ENCODE measurements at regions not wholly inside any gene's neighbourhood (a gene's known extent, or its start where the extent isn't known, plus 50 kb on each side); places are given as distances from the start of the nearest gene placed in this dataset.

DNA sequence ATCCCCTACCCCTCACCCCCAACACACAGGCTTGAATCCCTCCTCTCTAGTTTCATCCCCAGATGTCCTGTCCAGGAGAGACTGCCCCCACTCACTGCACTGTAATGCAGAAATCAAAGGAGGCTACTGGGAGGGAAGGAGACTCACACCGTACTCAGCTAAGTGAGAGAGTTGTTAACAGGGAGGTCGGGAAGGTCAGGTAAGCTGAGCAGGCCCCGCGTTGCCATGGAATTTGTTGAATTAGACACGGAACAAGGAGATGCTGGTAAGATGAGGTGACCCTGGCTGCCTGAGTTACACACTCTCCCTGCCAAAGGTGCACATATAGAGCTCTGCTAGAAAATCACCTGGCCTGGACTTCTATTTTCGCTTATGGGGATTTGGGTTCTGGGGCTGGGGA, 197.9 kb downstream of the NXPE2 start:
- DNase-seq (ENCODE audit: low spot score) = no peak

DNA sequence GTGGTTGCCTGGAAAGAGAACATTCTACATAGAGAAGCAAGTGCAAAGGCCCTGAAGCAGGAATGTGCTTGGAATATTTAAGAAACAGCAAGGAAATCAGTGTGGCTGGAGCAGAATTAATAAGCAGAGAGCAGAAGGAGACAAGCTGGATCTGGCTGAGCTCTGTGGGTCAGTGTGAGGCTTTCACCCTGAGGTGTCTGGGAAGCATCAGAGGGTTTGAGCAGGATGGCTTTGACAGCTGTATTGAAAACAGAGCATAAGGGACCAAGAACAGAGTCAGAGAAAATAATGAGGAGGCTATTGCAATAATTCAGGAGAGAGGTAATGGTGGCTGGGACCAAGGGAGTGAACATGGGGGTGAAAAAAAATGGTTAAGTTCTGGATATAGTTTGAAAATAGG, 199.6 kb downstream of the NXPE2 start:
- DNase-seq (ENCODE audit: low spot score) = no peak

DNA sequence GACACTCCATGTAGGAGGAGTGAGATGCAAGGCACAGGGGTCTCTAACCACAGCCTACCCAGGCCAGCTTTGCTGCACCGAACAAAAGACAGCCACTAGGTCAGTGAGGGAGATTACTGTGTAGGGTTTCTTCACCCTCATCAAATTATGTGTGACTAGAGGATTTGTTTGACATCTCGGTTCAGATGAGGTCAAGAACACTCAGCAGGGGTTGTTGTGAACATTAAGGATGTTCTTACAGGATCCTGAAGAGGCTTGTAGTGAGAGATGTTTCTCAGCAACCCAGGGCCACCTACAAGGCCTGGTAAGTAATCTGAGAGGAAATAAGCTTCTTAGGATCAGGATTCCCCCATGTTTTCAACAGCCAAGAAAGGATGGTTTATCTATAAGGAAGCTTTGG, 202.1 kb downstream of the NXPE2 start:
- no peak for DNase-seq (ENCODE audit: low spot score)

DNA sequence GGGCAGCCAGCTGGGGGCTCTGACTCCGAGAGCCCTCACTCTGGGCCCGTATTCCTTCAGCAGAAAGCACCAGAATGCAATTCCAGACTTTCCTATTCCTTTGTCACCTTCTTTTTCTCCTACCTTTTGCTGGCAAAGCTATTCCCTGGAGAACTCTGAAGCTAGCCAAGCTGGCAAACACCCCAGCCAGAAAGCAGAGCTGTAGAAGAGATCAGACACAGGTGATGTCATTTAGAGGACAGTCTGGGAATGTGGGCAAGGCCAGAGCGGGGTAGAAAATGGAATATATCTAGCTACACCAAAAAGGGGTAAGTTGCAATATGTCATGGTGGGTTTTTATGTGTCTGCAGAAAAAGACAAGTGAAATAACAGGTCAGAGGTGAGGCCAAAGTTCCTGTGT, 205.1 kb downstream of the NXPE2 start:
- DNase-seq (ENCODE audit: low spot score) = no peak

DNA sequence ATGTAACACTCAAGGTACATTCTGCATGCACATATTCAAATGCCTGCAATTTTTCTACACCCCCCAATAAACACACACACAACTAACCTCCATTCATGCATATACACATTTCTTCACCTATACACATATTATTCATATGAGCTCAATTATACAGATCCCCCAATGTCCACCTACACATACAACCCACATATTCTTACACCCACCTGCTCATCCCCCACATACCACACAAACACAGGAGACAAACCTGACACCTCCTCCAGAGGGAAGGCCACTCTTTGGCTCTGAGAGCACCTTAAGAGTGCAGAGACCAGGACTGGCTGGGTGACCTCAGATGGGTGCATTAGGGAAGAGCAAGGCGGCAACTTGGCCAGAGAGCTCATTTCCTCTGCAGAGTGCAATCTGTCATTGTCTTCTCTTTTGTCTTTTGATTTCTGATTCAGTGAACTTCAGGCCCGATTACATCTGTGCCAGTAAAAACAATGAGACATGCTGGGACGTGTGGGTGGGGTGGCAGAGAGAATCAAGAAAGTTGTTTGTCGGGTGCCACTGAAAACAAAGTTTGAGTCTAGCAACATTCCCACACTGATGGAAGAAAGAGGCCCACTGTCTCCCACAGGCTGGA, 208.4 kb downstream of the NXPE2 start:
- no peak for DNase-seq (ENCODE audit: low spot score)

DNA sequence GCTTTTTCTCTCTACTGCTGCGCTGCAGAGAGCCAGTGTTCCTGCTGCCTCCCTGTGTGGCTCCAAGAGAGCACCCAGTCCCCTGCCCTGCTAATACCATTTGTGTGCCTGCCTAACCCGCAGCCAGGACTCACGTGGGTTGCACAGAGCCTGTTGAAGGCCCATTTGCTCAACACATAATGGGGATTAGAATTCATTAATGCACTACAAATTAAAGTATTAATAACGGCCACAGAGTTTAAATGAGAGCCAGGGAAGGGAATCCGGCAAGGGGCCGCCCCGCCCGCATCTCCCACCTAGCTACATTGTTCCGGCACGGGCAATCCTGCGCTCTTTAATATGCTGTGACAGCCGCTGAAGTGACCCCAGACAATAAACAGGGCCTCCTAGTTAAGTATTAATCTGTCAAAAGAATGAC, 211.3 kb downstream of the NXPE2 start:
- DNase-seq (ENCODE audit: low spot score) = no peak

DNA sequence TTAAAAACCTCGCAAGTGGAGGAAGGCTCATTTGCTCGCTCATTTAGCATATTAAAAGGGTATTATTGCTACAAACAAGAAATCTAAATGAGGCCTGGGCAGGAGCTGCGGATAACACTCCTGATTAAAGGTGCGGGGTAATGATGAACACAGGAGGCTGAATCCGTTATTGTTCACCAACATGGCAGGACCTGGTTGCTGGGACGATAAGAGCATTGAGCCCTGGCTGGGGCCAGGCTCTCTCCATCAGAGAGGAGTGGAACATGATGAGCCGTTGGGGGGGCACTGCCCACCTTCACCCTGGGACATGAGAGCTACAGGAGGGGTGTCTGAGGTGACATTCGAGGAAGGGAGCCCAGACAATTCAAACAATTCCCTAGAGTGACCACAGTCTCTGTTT, 211.7 kb downstream of the NXPE2 start:
- DNase-seq (ENCODE audit: low spot score) = no peak

DNA sequence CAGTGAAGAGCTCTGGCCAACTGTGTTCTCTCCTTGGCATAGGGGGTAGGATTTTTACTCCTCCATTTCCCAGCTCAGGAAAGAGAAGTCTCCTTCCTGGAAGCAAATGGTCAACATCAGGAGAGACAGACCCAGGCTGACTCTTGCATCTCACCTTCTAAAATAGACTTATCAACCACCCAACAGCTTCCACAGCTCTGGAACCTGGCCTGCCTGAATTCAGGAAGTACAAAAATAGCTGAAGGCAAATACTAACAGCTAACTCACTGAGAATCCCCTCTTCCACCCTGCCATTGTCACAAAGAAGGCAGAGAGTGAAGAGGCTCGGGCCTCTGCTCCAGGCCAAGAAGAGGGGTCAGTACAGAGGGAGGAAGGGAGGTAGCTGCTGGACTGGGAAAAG, 213.6 kb downstream of the NXPE2 start:
- DNase-seq (ENCODE audit: low spot score) = no peak

DNA sequence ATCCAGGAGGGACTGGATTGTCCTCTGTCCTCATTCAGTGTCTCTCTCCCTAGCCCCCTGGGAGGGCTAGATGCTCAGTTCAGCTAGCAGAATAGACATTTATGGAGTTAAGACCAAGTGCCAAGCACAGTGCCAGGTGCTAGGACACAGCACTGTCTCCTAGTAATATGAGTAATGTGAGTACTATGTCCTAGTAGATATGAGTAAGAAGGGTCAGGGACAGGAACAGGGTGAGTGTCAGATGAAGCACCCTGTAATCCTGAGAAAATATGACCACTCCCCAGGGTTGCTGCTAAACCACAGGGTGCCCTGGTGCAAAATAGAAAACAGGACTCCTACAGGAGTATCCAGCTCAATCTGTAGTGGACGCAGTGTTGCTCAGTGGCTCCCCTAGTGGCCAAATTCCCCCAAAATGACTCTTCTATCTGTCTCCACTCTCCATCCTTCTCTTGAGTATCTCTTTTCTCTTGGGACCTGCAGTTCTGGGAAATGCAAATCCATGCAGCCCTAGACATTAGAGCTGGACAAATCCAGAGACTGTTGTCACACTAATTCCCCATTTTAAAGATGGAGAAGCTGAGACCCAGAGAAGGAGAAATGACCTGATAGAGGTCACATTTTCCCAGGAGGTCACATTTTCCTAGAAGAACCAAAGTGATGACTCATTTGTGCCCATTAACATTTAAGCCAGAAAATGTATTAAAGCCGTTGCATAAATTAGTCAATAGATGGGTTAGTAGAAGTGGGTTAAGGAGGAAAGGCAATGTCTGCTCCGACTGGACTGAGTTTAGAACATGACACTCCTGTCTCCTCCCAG, 214.3 kb downstream of the NXPE2 start:
- peak; percentile 67 for DNase-seq (ENCODE audit: low spot score)

DNA sequence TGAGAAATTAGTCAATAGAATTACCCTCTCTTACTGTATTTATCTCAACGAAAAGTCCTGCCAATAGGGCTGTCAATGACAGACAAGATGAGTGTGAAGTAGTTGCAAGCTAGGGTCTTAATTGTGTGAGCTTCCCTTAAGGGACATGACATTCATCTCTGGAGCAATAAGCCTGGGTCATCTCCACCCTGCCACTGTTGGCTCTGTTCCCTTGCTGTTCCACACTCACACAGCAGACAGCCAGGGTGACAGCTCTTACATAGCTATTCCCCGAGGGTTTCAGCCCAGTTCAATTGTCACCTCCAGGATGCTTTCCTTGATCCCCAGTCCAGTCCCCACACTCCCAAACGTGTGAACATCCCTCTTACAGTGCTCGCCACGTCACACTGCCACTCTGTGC, 215.0 kb downstream of the NXPE2 start:
- DNase-seq (ENCODE audit: low spot score) = no peak

DNA sequence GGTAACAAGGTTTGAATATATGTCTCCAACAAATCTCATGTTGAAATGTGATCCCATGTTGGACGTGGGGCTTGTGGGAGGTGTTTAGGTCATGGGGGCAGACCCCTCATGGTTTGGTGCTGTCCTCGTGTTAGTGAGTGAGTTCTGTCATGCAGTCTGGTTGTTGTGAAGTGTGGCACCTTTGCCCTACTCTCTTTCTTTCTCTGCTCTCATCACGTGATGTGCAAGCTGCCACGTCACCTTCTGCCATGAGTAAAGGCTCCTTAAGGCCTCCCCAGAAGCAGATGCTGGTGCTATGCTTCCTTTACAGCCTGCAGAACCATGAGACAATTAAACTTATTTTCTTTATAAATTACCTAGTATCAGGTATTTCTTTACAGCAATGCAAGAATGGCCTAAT, 218.3 kb downstream of the NXPE2 start:
- DNase-seq (ENCODE audit: low spot score) = no peak

DNA sequence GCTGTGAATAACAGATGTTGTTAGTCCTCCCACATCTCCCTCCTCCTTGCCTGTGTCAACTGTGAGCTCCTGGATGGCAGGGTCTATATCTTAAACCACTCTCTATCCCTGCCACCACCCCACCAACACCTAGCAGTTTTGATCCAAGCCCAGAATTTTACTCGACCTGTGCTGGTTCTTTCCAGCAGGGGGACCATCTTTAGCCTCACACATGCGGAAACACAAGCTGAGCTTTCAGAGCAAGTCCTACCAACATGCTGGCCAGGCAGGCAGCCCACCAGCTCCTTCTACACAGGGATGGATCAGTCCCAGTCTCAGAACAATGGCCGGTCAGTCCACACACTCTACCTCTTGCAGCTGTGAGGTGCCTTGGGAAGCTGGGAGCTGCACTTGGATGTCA, 231.5 kb downstream of the NXPE2 start:
- peak; percentile 10 for DNase-seq (ENCODE audit: low spot score)

DNA sequence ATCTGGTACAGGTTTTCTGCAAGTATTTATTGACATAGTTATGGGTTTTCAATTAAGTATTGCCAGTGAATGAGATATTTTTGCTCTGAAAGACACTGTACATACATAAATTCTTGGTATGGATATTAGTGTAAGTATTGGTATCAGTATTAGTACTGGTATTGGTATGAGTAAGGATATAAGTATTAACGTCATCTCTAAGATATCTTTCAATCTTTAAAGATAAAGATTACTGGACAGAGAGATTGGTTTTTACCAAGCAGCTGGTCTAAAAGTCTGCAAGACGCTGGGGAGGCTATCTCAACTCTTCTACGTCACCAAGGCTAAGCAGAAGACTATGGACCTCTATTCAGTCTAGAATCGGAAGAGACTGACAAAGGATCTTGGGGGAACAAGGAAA, 234.5 kb downstream of the NXPE2 start:
- DNase-seq (ENCODE audit: low spot score) = no peak

DNA sequence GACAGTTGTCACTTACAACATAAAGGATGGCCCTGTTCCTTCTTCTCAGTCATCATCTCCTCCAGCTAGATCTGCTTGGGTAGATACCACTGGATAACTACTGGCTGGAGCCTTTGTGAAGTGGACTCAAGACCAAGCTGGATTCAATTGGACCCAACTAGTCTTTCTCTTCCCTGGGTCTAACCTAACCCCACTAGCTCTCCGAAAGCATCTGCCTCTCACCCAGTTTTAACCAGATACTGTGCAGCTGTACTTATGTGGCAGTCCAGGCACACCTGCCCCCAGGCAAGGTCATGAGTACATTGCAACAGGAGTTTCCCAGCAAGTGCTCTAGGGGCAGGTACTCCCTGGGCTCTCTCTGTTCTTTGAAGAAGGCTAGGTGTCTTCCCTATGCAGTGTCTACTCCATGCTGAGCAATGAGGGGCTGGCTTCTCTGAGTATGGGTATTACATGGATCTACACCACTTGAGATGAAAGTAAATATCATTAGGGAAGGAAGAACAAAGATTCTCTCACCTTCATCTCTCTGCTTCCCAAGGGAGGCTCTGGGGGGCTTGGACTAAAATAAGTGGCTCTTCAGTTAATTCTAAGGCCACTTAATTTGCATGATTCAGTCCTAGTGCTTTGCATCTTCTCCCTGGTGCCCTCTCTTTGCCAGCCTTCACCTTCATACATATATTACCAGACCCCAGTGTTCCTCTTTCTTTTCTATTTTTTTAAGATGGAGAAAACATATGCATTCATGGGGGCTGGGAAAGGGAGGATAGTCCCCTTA, 236.1 kb downstream of the NXPE2 start:
- no peak for DNase-seq (ENCODE audit: low spot score)

DNA sequence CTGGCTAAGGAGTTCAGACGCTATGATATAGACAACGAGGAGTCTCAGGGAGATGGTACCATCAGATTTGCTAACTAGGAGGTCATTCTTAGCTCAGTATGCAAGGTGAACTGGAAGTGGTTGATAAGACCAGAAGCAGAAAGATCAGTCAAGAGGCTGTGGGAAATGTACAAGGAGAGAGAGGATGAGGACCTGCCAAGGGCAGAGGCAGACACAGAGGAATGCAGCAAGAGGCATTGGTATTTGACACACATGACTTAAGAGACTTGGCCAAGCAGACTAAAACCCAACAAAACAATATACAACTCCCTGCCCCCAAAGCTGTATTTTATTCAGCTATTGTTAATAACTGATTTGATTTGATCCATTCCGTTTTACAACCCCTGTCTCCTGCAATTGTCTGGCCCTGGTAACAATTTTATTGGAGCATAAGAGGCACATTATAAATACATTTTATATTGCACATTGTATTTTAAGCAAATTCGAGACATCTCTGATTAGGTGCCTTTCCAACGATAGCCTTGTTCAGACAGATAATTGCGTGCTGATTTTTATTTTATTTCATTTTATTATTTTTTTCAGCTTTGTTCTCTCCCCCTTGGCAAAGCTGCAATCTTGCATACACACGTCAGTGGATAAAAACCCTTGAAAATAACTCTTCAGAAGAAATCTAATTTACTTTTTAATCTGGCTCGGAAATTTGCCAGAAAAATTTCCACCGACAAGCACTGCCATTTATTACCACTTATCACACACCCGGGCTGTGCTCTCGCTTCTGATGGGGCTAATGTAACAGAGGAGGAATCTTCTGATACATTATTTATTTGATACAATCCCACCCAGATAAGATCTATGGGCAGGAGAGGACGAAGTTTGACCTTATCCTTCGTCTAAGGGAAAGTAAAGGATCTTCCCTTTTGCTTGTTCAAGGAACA, 237.8 kb downstream of the NXPE2 start:
- no peak for DNase-seq (ENCODE audit: low spot score)

DNA sequence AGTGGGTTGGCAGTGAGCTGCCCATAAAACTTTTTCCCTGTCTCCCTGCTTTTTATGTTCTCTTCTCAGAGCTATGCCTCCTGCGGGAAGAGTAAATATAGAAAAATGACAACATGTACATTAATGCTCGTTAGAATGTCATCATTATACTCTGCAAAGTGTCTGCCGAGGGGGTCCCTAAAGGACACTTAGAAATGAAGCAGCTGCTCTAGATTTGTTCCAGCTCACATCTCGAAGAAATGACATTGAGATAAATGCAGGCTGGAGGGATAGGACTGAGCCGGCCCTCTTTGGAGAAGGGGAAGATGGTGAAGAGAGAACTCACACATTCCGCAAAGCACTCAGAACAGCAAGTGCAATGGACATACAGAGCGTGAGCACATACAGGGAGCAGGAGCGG, 240.0 kb downstream of the NXPE2 start:
- DNase-seq (ENCODE audit: low spot score) = no peak

DNA sequence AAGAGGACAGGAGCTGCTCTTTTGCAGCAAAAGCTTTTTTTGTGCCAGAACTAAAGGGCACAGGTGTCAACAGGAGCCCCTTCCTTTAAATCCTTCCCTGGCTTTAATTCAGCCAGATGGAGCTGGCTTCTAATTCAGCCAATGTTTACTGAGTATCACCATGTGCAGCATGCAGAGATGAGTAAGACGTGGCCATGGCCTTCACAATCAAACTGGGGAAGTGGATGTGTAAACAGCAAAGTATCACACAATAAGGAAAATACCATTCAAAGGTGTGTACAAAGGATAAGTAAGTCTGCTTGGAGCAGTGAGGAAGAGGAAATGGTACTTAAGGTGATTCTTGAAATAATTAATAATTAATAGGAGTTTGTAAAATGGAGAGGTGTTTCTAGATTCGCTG, 243.4 kb downstream of the NXPE2 start:
- DNase-seq (ENCODE audit: low spot score) = no peak

DNA sequence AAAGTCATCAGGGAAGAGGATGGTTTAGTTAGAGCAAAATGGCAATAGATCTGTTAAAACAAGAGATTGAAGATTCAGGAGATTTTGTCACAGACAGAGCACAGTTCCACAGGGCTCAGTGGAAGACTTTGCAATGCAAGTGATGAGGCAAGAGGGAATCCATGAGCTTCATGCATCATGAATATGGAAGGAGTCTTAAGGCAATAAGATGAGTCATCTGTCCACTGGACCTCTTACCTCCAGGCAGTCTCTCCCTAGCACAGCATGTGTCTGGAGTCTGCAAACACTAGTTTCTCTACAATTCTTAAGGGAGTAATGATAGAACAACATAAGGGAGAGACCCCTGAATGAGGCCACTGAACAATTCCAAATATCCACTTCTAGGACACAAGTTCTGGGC, 245.7 kb downstream of the NXPE2 start:
- DNase-seq (ENCODE audit: low spot score) = no peak

DNA sequence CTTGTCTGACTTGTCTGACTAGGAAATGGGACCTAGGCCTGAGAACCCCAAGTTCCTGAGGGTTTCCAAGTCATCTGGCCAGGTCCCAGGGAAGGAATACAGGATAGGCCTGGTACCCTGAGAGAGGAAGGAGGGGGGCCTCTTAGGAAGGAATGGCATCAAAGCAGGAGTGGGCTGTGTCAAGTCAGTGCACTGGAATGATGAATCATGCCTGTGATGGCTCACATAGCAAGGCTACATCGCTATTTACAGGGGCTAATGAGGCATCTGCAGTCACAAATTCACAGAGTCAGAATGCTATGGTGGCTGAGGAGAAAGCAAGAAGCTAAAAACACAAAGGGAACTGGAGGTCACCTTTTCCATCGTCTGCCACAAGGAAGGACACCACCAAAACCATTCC, 247.3 kb downstream of the NXPE2 start:
- DNase-seq (ENCODE audit: low spot score) = no peak

DNA sequence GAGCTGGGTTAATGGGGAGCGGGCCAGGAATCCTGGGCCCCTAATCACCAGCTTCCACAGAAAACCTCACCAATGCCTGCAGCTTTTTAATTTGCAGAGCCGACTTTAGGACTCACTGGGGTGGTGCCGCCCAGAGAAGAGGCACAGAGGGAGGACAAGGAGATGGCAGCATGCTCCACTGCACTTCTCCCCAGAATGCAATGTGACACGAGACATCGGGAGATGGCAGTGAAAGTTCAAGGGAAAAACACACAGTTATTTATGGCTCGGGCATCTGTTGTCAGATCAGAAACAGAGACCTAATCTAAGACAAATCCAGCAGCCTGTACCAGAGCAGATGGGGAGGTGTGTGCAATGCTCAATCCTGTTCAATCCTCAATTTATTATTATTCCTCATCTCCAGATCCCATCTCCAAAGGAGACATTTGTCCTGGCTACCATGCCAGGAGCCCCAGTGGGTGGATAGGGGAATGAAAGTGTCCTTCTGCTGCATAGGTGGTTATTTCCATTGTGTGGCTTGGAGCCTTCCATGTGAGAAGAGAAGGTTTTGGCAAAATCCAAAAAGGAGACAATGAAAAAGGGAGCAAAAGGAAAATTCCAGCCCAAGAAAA, 250.0 kb downstream of the NXPE2 start:
- DNase-seq (ENCODE audit: low spot score) = no peak

DNA sequence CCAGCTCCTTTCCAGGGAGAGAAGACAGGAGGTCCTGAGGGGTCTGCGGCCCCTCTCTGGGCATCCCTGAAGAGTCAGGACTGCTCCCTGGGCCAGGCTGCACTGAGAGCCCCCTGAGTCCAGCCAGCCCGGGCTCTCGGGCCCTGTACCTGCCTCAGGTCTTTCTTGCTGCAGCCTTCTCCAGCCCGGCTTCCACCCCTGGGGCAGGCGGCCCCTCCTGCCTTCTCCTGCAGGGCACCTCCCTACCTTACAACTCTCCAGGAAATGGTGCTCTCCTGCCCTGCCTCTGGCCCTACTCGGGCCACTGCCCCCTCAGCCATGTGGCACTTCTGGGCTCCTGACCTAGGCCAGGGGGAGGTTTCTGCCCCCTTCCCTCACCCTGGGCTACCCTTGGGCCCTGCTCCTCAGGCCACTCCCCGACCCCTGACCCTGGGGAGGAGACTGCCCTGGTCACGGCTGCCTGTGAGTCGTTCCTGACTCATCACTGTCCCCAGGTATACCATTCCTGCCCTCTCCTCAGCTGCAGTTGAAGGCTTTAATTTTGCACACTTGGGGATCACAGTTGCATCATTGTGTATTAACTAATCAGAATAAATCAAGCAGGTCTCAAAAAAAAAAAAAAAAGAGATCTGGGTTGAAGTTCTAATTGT, 251.1 kb downstream of the NXPE2 start:
- no peak for DNase-seq (ENCODE audit: low spot score)
